GM12878 (cell line): ENCODE measurements at regions not wholly inside any gene's neighbourhood (a gene's known extent, or its start where the extent isn't known, plus 50 kb on each side); places are given as distances from the start of the nearest gene placed in this dataset.

Source experiments
- BMI1 ChIP-seq: fragments of 450-650 bp; IDR thresholded peaks from 2 replicates; pipeline ENCODE4 v1.6.1; 2016; ENCODE audit warnings: mild to moderate bottlenecking, moderate library complexity, borderline replicate concordance
- CHD1 ChIP-seq: IDR thresholded peaks from 2 replicates; pipeline ENCODE4 v1.6.1; 2012; ENCODE audit warnings: low read depth, low read length, improper control_type of control experiment
- CREB1 ChIP-seq: IDR thresholded peaks from 2 replicates; pipeline ENCODE4 v1.6.1; 2012; ENCODE audit warnings: low read depth, mild to moderate bottlenecking, inconsistent platforms
- IRF4 ChIP-seq: IDR thresholded peaks from 2 replicates; pipeline ENCODE4 v1.6.1; 2011; ENCODE audit warnings: low read depth, low read length
- KAT2A ChIP-seq: conservative IDR thresholded peaks from 2 replicates; pipeline ENCODE4 v1.6.1; 2011; ENCODE audit warnings: low read depth, low read length; ENCODE audit not compliant: control insufficient read depth
- LARP7 ChIP-seq: fragments of 450-650 bp; IDR thresholded peaks from 2 replicates; pipeline ENCODE4 v1.6.1; 2017; ENCODE audit warnings: mild to moderate bottlenecking
- POLR2A ChIP-seq: IDR thresholded peaks from 2 replicates; pipeline ENCODE4 v1.6.1; 2011; ENCODE audit warnings: low read depth, mild to moderate bottlenecking, low read length
- SUZ12 ChIP-seq: fragments of 200-600 bp; sonication (generic); IDR thresholded peaks from one replicate; pipeline ENCODE4 v1.6.1; 2018; ENCODE audit warnings: antibody characterized with exemption, mild to moderate bottlenecking; ENCODE audit not compliant: unreplicated experiment
- YBX1 ChIP-seq: fragments of 450-650 bp; IDR thresholded peaks from 2 replicates; pipeline ENCODE4 v1.6.1; 2016; ENCODE audit warnings: antibody characterized with exemption
- ZNF687 ChIP-seq: fragments of 450-650 bp; IDR thresholded peaks from 2 replicates; pipeline ENCODE4 v1.6.1; 2017; ENCODE audit warnings: mild to moderate bottlenecking, moderate library complexity
- ZZZ3 ChIP-seq: IDR thresholded peaks from 2 replicates; pipeline ENCODE4 v1.6.1; 2011; ENCODE audit warnings: low read depth; ENCODE audit not compliant: control insufficient read depth, insufficient read length
- TF ChIP-seq, protein P1 (sequence below): IDR thresholded peaks from 2 replicates; pipeline ENCODE4 v1.6.1; 2012; ENCODE audit warnings: mild to moderate bottlenecking, low read depth, low read length
- TF ChIP-seq, protein P2 (sequence below): fragments of 150-350 bp; IDR thresholded peaks from 2 replicates; pipeline ENCODE4 v1.6.1; 2014; ENCODE audit warnings: mild to moderate bottlenecking, low read depth, low read length

- no peak for TF ChIP-seq ZNF687
- no peak for TF ChIP-seq SUZ12
- TF ChIP-seq, protein P1, sequence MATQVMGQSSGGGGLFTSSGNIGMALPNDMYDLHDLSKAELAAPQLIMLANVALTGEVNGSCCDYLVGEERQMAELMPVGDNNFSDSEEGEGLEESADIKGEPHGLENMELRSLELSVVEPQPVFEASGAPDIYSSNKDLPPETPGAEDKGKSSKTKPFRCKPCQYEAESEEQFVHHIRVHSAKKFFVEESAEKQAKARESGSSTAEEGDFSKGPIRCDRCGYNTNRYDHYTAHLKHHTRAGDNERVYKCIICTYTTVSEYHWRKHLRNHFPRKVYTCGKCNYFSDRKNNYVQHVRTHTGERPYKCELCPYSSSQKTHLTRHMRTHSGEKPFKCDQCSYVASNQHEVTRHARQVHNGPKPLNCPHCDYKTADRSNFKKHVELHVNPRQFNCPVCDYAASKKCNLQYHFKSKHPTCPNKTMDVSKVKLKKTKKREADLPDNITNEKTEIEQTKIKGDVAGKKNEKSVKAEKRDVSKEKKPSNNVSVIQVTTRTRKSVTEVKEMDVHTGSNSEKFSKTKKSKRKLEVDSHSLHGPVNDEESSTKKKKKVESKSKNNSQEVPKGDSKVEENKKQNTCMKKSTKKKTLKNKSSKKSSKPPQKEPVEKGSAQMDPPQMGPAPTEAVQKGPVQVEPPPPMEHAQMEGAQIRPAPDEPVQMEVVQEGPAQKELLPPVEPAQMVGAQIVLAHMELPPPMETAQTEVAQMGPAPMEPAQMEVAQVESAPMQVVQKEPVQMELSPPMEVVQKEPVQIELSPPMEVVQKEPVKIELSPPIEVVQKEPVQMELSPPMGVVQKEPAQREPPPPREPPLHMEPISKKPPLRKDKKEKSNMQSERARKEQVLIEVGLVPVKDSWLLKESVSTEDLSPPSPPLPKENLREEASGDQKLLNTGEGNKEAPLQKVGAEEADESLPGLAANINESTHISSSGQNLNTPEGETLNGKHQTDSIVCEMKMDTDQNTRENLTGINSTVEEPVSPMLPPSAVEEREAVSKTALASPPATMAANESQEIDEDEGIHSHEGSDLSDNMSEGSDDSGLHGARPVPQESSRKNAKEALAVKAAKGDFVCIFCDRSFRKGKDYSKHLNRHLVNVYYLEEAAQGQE = no peak
- no peak for TF ChIP-seq ZZZ3
- TF ChIP-seq LARP7 = no peak
- TF ChIP-seq BMI1 = no peak
- no peak for TF ChIP-seq CREB1
- TF ChIP-seq, protein P2, sequence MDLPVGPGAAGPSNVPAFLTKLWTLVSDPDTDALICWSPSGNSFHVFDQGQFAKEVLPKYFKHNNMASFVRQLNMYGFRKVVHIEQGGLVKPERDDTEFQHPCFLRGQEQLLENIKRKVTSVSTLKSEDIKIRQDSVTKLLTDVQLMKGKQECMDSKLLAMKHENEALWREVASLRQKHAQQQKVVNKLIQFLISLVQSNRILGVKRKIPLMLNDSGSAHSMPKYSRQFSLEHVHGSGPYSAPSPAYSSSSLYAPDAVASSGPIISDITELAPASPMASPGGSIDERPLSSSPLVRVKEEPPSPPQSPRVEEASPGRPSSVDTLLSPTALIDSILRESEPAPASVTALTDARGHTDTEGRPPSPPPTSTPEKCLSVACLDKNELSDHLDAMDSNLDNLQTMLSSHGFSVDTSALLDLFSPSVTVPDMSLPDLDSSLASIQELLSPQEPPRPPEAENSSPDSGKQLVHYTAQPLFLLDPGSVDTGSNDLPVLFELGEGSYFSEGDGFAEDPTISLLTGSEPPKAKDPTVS = no peak
- TF ChIP-seq YBX1 = no peak
- no peak for TF ChIP-seq KAT2A
- TF ChIP-seq IRF4 = no peak
- no peak for TF ChIP-seq POLR2A
- no peak for TF ChIP-seq CHD1
Measured at GRCh38 chr14:55773312-55773711, 193.3 kb downstream of the KTN1 start (continued).
